SU-DHL-6 (cell line): ENCODE measurements at regions not wholly inside any gene's neighbourhood (a gene's known extent, or its start where the extent isn't known, plus 50 kb on each side); places are given as distances from the start of the nearest gene placed in this dataset.

ENCODE experiments used
- H2AFZ ChIP-seq: fragments of 200-600 bp; sonication (generic); 2 replicates; pipeline ENCODE4 v1.6.1; 2014; ENCODE audit warnings: low read depth, mild to moderate bottlenecking, moderate library complexity, mixed read lengths, antibody characterized with exemption, low read length; ENCODE audit not compliant: severe bottlenecking
- H3F3A ChIP-seq: fragments of 200-600 bp; shearing (Covaris generic); 2 replicates; pipeline ENCODE4 v1.6.0; 2016; ENCODE audit warnings: antibody characterized with exemption, mild to moderate bottlenecking; ENCODE audit not compliant: insufficient read depth
- H3K27ac ChIP-seq: fragments of 200-600 bp; sonication (generic); 2 replicates; pipeline ENCODE4 v1.5.1; 2016; ENCODE audit warnings: low read depth, mild to moderate bottlenecking, low read length, moderate library complexity, mixed read lengths
- H3K27me3 ChIP-seq: fragments of 200-600 bp; sonication (generic), shearing (Covaris generic); 2 replicates; pipeline ENCODE4 v1.6.0; 2014; ENCODE audit warnings: mild to moderate bottlenecking, low read length
- H3K36me3 ChIP-seq: fragments of 200-600 bp; sonication (generic); 2 replicates; pipeline ENCODE4 v1.6.1; 2014; ENCODE audit warnings: mild to moderate bottlenecking, low read length, mixed read lengths
- H3K4me2 ChIP-seq: fragments of 300-600, 200-600 bp; shearing (Covaris generic), sonication (generic); 2 replicates; pipeline ENCODE4 v1.6.0; 2014; ENCODE audit warnings: low read length, low read depth, mild to moderate bottlenecking; ENCODE audit not compliant: poor library complexity, severe bottlenecking
- H3K4me3 ChIP-seq: fragments of 200-600 bp; sonication (generic); 2 replicates; pipeline ENCODE4 v1.5.1; 2014; ENCODE audit warnings: antibody characterized with exemption, low read length, mild to moderate bottlenecking, mixed read lengths; ENCODE audit not compliant: insufficient read depth, poor library complexity, severe bottlenecking
- H3K79me2 ChIP-seq: fragments of 200-600 bp; sonication (generic); 2 replicates; pipeline ENCODE4 v1.6.1; 2014; ENCODE audit warnings: mild to moderate bottlenecking, low read length, moderate library complexity; ENCODE audit not compliant: insufficient read depth
- H3K9ac ChIP-seq: fragments of 200-600 bp; sonication (generic); 2 replicates; pipeline ENCODE4 v1.7.0; 2014; ENCODE audit warnings: mild to moderate bottlenecking, low read length
- H3K9me2 ChIP-seq: fragments of 200-600 bp; sonication (generic); replicated peaks from 2 replicates; pipeline ENCODE4 v1.6.1; 2014; ENCODE audit warnings: low read length; ENCODE audit not compliant: insufficient read depth
- H3K9me3 ChIP-seq: fragments of 200-600 bp; sonication (generic); 2 replicates; pipeline ENCODE4 v1.6.1; 2014; ENCODE audit warnings: low read length, mixed read lengths; ENCODE audit not compliant: insufficient read depth
- H4K20me1 ChIP-seq: fragments of 200-600 bp; sonication (generic); 2 replicates; pipeline ENCODE4 v1.6.1; 2014; ENCODE audit warnings: low read depth, mild to moderate bottlenecking, antibody characterized with exemption, low read length, moderate library complexity, mixed read lengths
- CTCF ChIP-seq: fragments of 200-600 bp; sonication (generic); IDR thresholded peaks from one replicate; pipeline ENCODE4 v1.5.1; 2017; ENCODE audit warnings: antibody characterized with exemption, mild to moderate bottlenecking, low read length, moderate library complexity; ENCODE audit not compliant: insufficient read depth, poor library complexity, severe bottlenecking
- EZH2phosphoT487 ChIP-seq: fragments of 200-600 bp; sonication (generic), shearing (Covaris generic); conservative IDR thresholded peaks from 2 replicates; pipeline ENCODE4 v1.6.1; 2018; ENCODE audit warnings: mild to moderate bottlenecking, antibody characterized with exemption, low read length, moderate library complexity, mixed read lengths

GRCh38 chr2:147696426-147696825, 148.4 kb upstream of the ACVR2A start:
- H3K79me2 ChIP-seq: no peaks in the 10 kb centered on the region
- no peaks in the 10 kb centered on the region for H3F3A ChIP-seq
- TF ChIP-seq CTCF (no peak), EZH2phosphoT487 (no peak)
- H3K9me3 ChIP-seq: no peaks in the 10 kb centered on the region
- H3K4me3 ChIP-seq: no peak overlapping the region
- no peak overlapping the region for H3K9ac ChIP-seq
- no peak overlapping the region for H3K4me2 ChIP-seq
- no peaks in the 10 kb centered on the region for H3K27me3 ChIP-seq
- H3K36me3 ChIP-seq: no peaks in the 10 kb centered on the region
- H2AFZ ChIP-seq: no peak overlapping the region
- no peaks in the 10 kb centered on the region for H3K9me2 ChIP-seq
- no peaks in the 10 kb centered on the region for H4K20me1 ChIP-seq
- H3K27ac ChIP-seq: no peak overlapping the region

GRCh38 chr2:147689220-147689909, 155.5 kb upstream of the ACVR2A start:
- Histone ChIP-seq H3K9me3 (no peaks in the 10 kb centered on the region), H3K27me3 (no peaks in the 10 kb centered on the region), H3K27ac (no peak overlapping the region), H3K4me3 (no peak overlapping the region), H2AFZ (no peak overlapping the region), H3F3A (no peaks in the 10 kb centered on the region), H3K9ac (no peak overlapping the region), H4K20me1 (no peaks in the 10 kb centered on the region), H3K79me2 (no peaks in the 10 kb centered on the region), H3K36me3 (no peaks in the 10 kb centered on the region), H3K4me2 (no peak overlapping the region), H3K9me2 (no peaks in the 10 kb centered on the region)
- TF ChIP-seq CTCF: no peak
- TF ChIP-seq EZH2phosphoT487: no peak

- Histone ChIP-seq H3K36me3 (no peaks in the 10 kb centered on the region), H4K20me1 (no peaks in the 10 kb centered on the region), H3K4me3 (no peak overlapping the region), H3K27me3 (no peaks in the 10 kb centered on the region), H3K9me3 (no peaks in the 10 kb centered on the region), H3K9ac (no peak overlapping the region), H3F3A (no peaks in the 10 kb centered on the region), H3K79me2 (no peaks in the 10 kb centered on the region), H2AFZ (no peak overlapping the region), H3K9me2 (no peaks in the 10 kb centered on the region), H3K27ac (no peak overlapping the region), H3K4me2 (no peak overlapping the region)
- TF ChIP-seq CTCF (no peak), EZH2phosphoT487 (no peak)
Measured at GRCh38 chr2:147688242-147688641, 156.6 kb upstream of the ACVR2A start.
